Right renal pelvis (tissue), 4 donors: ENCODE measurements at regions not wholly inside any gene's neighbourhood (a gene's known extent, or its start where the extent isn't known, plus 50 kb on each side); places are given as distances from the start of the nearest gene placed in this dataset.

Experiments
- DNase-seq, 4 donors: peaks; one replicate each; pipeline ENCODE4 v3.0.0-alpha.2; 2013; ENCODE audit warnings: low read depth in 4 of 4, low spot score in 3 of 4, missing footprints in 1 of 4

DNA sequence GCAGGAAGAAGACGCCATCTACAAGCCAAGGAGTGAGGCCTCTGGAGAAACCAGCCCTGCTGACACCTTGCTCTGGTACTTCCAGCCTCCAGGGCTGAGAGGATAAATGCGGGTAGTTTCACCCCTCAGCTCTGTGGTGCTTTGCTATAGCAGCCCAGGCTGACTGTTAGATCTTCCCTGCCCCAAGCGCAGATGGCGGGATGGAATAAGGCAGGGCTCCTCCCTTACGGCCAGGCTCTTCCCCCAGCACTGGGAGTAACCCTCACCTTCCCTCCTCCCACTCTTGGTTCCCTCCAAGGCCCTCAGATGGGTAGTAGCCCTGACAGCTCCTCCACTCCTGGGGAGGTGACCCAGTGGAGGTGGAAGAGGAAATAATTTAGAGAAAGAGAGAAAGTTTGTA is 285.1 kb downstream of the GADD45G start:
- DNase-seq: no peak

DNA sequence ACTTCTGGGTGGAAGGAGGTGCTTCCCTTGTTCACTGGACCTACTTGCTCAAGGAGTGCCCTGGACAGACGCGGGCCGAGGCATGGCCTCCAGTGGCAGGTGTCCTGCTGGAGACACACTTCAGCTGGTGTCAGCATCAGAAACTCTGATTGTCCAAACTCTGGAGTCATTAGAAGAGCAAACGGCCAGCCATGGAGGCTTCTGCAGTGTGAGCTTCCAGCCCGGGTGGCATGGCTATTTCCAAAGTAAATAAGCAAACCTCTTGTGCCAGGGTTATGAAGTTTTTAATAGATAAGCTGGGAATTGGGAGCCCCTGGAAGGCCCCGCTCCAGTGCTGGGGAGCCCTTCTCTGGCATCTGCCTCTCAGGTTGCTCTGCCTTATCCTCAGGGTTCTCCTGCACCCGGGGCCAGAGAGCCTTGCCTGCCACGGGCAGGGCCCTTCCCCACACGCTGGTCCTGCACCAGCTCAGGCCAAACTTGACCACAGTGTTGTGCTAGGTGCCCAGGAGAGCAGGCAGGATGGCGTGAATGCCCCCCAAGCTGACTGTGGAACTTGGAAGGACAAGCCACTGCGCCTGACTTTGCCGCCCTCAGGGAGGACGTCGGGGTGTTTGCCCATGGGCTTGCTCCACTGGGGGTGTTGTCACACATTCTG is 285.6 kb downstream of the GADD45G start:
- no peak for DNase-seq

- no peak for DNase-seq
Measured at GRCh38 chr9:89891221-89891590, 286.4 kb downstream of the GADD45G start.

DNA sequence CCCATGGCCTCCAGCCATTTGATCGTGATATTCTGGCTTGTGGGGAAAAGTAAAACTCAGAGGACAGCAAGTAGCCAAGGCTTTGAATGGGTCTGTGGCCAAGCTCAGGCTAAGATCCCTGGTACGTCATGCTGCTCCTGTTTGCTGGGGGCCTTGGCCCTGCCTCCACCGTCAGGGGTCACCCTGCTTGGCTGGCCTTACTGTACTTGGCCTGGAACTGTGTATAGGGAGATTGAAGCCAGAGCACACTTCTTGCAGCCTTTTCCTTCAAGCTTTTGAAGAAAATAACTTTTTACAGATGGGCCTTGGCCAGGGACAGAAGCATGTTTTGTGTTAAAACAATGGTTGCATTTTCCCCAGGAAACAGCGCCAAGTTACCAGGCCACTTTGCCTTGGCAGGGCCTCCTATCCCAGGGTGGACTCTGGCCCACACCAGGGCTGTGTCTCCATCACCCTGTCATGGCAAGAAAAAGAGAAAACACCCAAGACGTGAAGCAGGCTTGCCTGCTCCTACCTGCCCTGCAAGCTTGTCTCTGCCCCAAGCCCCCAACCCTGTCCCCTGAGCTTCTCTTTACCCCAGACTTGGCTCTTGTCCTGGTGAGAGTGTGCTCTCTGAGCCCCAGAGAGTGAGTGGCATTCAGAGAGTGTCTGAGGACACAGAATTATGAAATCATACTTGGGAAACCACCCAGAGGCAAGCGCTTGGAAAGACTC is 286.9 kb downstream of the GADD45G start:
- no peak for DNase-seq

DNA sequence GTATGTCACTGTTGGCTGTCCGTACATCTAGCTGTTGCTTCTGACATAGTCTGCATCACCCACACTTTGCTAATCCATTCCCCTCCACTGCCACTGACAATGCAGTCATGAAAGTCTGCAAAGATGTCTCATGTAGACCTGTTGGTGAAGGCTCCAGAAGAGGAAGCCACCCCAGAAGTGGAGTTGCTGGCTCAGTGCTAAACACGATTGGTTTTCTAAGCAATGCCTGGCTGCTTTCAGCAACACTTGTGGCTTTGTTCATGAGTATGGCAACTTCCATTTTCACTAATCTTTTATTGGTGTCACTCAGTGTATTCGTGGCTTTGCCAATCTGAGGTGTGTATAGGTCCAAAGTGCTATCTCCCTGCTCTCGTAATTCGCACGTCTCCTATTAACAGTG is 288.1 kb downstream of the GADD45G start:
- DNase-seq: no peak

DNA sequence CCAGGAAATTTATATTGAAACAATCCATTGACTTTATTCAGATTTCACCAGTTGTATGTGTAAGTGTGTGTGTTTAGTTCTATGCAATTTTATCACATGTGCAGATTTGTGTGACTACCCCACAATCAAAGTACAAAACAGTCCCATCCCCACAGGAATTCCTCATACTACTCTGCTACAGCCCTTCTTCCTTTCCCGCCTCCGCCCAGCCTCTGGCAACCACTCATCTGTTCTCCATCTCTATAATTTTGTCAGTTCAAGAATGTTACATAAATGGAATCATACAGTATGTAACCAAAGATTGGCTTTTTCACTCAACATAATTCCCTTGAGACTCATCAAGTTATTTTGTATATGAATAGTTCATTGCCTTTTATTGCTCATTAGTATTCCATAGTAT is 289.1 kb downstream of the GADD45G start:
- DNase-seq: no peak

- no peak for DNase-seq
Measured at GRCh38 chr9:89896806-89897340, 292.1 kb downstream of the GADD45G start.

DNA sequence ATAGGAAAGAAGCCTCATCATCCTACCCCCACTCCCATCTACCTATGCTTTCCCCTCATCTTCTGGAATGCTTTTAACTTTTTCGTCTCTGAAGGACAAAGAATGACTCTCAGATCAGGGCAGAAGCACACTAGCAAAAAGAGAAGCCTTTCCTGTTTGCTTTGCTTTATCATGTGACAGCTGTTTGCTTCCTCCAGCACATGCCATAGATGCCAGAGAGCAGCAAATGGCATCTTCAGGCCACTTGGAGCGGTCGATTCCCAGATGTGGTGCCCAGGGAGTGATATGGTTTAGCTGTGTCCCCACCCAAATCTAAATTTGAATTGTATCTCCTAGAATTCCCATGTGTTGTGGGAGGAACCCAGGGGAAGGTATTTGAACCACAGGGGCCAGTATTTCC is 294.8 kb downstream of the GADD45G start:
- DNase-seq: no peak

GRCh38 chr9:89901920-89902319 is 297.1 kb downstream of the GADD45G start:
- no peak for DNase-seq

DNA sequence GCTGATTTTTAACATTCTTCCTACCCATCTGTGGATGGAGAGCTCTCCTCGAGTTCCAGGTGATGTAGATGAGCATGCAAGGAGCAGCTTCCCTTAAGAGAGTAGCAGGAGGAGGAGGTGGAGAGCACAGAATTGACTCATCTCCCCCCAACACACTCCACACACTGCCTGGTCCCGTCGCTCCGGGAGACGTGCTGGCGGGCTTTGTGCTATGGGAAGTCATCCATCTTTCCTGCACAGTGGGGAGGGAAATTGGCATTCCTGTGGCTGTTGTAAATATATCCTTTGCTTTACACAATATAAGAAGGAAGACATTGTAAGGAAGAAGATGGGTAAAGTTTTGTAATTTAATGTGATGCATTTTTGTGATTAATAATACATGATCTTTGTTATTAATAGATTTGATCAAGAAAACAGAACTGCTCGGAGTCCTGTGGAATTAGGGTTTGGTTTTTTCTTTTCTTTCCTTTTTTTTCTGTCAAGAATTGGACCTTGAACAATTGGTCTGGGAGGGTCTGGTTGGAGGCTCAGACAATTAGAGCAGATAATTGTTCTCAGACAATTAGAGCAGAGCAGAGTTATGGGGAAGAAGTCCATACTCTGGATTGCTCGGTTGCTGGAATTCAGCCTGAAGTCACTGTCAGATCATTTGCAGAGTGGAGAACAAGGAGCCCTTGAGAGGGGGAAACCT is 297.8 kb downstream of the GADD45G start:
- DNase-seq: peak in 2 of 4 donors; percentile 9 to 15

- no peak for DNase-seq
Measured at GRCh38 chr9:89903141-89903475, 298.3 kb downstream of the GADD45G start.

GRCh38 chr9:89905606-89906338 is 301.0 kb downstream of the GADD45G start:
- DNase-seq: no peak

DNA sequence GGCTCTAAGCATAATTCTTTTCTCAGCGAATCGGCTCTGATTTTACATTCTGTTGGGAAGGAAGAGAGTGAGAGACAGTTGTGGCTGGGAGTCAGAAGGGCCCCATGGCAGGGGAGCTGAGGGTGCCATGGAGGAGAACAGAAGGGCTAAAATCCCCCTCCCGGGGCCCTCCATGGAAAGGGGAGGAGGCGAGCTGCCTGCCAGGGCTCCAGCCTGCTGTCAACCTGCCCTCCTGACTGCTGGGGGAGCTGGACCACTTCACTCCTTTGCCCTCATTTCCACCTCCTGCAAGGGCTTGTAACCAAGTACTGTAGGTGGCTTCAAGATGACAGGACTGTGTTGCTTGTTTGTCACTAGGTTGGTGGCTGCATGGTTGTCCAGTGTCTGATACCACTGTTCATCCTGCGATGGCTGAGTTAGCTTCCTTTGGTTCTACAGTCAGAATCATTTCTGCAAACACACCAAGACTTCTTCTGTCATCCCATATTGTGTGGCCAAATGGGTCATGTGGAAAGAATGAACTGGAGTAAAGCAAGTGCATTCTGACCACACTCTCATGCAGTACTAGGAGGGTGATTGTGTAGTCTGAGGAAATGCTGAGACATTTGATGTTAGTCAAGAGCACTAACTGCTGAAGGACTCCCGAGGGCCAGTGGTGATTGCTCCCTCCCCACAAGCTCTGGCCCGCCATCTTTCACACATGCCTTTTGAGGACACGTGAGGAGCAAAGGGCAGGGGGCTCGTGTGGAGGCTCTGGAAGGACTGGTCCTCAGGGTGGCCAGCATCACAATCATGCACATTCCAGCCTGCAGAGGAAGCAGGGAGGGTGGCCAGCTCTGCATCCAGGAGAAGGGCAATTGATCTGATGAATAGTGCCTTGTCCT is 307.2 kb downstream of the GADD45G start:
- no peak for DNase-seq

DNA sequence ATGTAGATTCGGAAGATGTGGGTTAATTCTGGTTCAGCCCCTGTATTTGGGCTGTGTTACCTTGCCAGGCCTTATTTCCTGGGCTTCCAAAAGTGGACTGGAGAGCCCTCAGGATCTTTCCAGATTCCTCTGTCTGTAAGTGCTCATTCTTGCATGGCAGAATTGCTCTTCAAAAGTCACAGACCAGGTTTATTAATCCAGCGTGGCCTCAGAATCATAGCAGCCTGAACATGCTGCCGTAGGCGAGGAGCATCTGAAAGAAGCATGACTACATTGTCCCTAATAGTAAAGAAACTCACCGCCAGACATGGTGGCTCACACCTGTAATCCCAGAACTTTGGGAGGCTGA is 307.8 kb downstream of the GADD45G start:
- no peak for DNase-seq

GRCh38 chr9:89915187-89915586 is 310.4 kb downstream of the GADD45G start:
- no peak for DNase-seq

DNA sequence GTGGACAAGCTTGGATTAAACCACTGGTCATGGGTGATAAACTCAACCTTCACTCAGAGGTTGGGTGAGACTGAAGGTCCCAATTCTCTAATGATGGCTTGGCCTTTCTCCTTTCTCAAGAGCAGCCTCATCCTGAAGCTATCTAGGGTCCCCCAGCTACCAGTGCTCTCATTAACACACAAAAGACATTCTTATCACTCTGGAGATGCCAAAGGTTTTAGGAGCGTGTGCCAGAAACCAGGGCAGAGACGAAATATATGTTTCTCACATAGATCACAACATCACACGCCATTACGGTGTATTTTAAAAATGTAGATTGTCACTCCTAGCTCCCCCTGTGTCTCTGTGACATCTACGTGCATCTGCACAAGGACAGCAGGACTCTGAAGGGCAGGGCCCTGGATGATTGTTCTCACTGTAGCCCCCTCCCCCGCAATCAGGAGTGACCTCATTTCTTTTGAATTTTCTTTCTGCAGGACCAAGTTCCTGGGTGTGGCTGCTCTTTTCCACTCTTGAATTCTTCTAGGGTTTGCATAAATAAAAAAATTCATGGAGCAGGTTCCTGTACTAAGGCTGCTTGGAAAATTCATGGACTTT is 311.3 kb downstream of the GADD45G start:
- no peak for DNase-seq

GRCh38 chr9:89917861-89918260 is 313.0 kb downstream of the GADD45G start:
- no peak for DNase-seq

- DNase-seq: no peak
Measured at GRCh38 chr9:89919171-89919681, 314.4 kb downstream of the GADD45G start.

GRCh38 chr9:89920131-89920530 is 315.3 kb downstream of the GADD45G start:
- DNase-seq: no peak

- DNase-seq: no peak
Measured at GRCh38 chr9:89920951-89921350, 316.1 kb downstream of the GADD45G start.
